Pons (tissue), 1 donor: ENCODE measurements at regions not wholly inside any gene's neighbourhood (a gene's known extent, or its start where the extent isn't known, plus 50 kb on each side); places are given as distances from the start of the nearest gene placed in this dataset.
"Not testable (repeated sequence)": the region's sequence is repeated elsewhere in the genome, so short reads cannot be mapped to it uniquely, and the experiment has no call there.

ENCODE experiments used
- DNase-seq: peaks from one replicate; pipeline ENCODE4 v3.0.0-alpha.2; 2016; ENCODE audit warnings: low spot score

- no peak for DNase-seq
Observed at GRCh38 chr2:194549387-194549786, 1107.6 kb upstream of the SLC39A10 start.

- DNase-seq: peak; percentile 38
Observed at GRCh38 chr2:194545978-194546377, 1111.0 kb upstream of the SLC39A10 start.

GRCh38 chr2:194539425-194539824 lies 1117.6 kb upstream of the SLC39A10 start:
- DNase-seq: no peak

GRCh38 chr2:194526121-194526520 lies 1130.9 kb upstream of the SLC39A10 start:
- no peak for DNase-seq

- DNase-seq: no peak
Observed at GRCh38 chr2:194514281-194514680, 1142.7 kb upstream of the SLC39A10 start.

- DNase-seq: not testable (repeated sequence)
Observed at GRCh38 chr2:194511070-194511469, 1146.0 kb upstream of the SLC39A10 start.

- not testable (repeated sequence) for DNase-seq
Observed at GRCh38 chr2:194504876-194505275, 1152.2 kb upstream of the SLC39A10 start.

- DNase-seq: no peak
Observed at GRCh38 chr2:194495046-194495445, 1162.0 kb upstream of the SLC39A10 start.

GRCh38 chr2:194494401-194494800 lies 1162.6 kb upstream of the SLC39A10 start:
- no peak for DNase-seq

- DNase-seq: no peak
Observed at GRCh38 chr2:194491409-194492115, 1165.5 kb upstream of the SLC39A10 start.

- no peak for DNase-seq
Observed at GRCh38 chr2:194486326-194486725, 1170.7 kb upstream of the SLC39A10 start.

- DNase-seq: no peak
Observed at GRCh38 chr2:194483041-194483440, 1174.0 kb upstream of the SLC39A10 start.

- no peak for DNase-seq
Observed at GRCh38 chr2:194465641-194466040, 1191.4 kb upstream of the SLC39A10 start.

GRCh38 chr2:194464964-194465638 lies 1191.9 kb upstream of the SLC39A10 start:
- no peak for DNase-seq

GRCh38 chr2:194462883-194463282 lies 1194.1 kb upstream of the SLC39A10 start:
- not testable (repeated sequence) for DNase-seq

GRCh38 chr2:194455358-194455757 lies 1201.7 kb upstream of the SLC39A10 start:
- no peak for DNase-seq

- no peak for DNase-seq
Observed at GRCh38 chr2:194452504-194452903, 1204.5 kb upstream of the SLC39A10 start.

GRCh38 chr2:194445226-194445625 lies 1211.8 kb upstream of the SLC39A10 start:
- no peak for DNase-seq

GRCh38 chr2:194443926-194444325 lies 1213.1 kb upstream of the SLC39A10 start:
- DNase-seq: no peak

- DNase-seq: no peak
Observed at GRCh38 chr2:194424683-194425209, 1232.3 kb upstream of the SLC39A10 start.

GRCh38 chr2:194411221-194411620 lies 1245.8 kb upstream of the SLC39A10 start:
- DNase-seq: no peak

- no peak for DNase-seq
Observed at GRCh38 chr2:194395818-194396217, 1261.2 kb upstream of the SLC39A10 start.

- no peak for DNase-seq
Observed at GRCh38 chr2:194385376-194385775, 1271.7 kb upstream of the SLC39A10 start.
